ENCODE measurements at regions not wholly inside any gene's neighbourhood (a gene's known extent, or its start where the extent isn't known, plus 50 kb on each side); places are given as distances from the start of the nearest gene placed in this dataset.

GRCh38 chr9:4370501-4370900 is 70.6 kb upstream of the GLIS3 start:
- H3K27ac ChIP-seq: no peak overlapping the region
- H3K4me3 ChIP-seq: no peak overlapping the region
- TF ChIP-seq, protein P1, sequence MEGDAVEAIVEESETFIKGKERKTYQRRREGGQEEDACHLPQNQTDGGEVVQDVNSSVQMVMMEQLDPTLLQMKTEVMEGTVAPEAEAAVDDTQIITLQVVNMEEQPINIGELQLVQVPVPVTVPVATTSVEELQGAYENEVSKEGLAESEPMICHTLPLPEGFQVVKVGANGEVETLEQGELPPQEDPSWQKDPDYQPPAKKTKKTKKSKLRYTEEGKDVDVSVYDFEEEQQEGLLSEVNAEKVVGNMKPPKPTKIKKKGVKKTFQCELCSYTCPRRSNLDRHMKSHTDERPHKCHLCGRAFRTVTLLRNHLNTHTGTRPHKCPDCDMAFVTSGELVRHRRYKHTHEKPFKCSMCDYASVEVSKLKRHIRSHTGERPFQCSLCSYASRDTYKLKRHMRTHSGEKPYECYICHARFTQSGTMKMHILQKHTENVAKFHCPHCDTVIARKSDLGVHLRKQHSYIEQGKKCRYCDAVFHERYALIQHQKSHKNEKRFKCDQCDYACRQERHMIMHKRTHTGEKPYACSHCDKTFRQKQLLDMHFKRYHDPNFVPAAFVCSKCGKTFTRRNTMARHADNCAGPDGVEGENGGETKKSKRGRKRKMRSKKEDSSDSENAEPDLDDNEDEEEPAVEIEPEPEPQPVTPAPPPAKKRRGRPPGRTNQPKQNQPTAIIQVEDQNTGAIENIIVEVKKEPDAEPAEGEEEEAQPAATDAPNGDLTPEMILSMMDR (IDR thresholded peaks at IDR 0.05): no peak
- no peak for DNase-seq (ENCODE audit: low spot score)

- no peak overlapping the region for H3K4me3 ChIP-seq
- TF ChIP-seq, protein P1 (IDR thresholded peaks at IDR 0.05): no peak
- H3K27ac ChIP-seq: no peak overlapping the region
- DNase-seq (ENCODE audit: low spot score): no peak
Measured at GRCh38 chr9:4366591-4367330, 66.9 kb upstream of the GLIS3 start.

DNA sequence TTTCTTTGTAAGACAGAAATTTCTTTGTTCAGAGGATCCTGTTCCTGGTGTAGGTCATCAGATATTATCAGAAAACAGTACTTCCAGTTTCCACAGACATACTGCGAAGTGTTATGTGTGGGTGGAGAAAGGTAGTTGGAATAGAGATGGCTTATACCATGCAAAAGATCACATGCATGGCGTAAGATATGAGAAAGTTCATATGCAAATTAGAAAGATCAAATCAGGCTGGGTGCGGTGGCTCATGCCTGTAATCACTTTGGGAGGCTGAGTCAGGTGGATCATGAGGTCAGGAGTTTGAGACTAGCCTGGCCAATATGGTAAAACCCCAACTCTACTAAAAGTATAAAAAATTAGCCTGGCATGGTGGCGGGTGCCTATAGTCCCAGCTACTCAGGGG is 65.2 kb upstream of the GLIS3 start:
- TF ChIP-seq, protein P1 (IDR thresholded peaks at IDR 0.05): no peak
- H3K4me3 ChIP-seq: no peak overlapping the region
- DNase-seq (ENCODE audit: low spot score): no peak
- H3K27ac ChIP-seq: no peak overlapping the region

GRCh38 chr9:4362281-4362680 is 62.4 kb upstream of the GLIS3 start:
- Histone ChIP-seq H3K4me3 (no peak overlapping the region), H3K27ac (no peak overlapping the region)
- DNase-seq (ENCODE audit: low spot score): no peak
- TF ChIP-seq, protein P1 (IDR thresholded peaks at IDR 0.05): no peak

- no peak for DNase-seq (ENCODE audit: low spot score)
- H3K4me3 ChIP-seq: no peak overlapping the region
- H3K27ac ChIP-seq: no peak overlapping the region
- TF ChIP-seq, protein P1 (IDR thresholded peaks at IDR 0.05): no peak
Measured at GRCh38 chr9:4359016-4359415, 59.1 kb upstream of the GLIS3 start.

DNA sequence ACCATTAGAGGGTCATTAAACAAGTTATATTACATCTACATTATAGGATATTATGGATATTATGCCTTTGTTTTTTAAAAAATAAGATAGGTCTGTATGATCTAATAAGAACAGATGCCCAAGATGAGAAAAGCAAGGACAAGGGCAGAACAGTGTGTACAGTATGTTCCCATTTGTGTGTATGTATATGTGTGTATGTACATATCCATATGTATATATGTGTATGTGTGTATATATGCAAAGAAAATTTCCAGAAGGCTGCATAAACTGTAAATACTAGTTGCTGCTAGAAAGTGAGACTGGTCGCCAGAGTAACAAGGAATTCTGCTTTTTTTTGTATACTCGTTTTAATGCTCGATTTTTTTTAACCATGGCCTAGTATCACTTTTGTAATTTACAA is 58.1 kb upstream of the GLIS3 start:
- TF ChIP-seq, protein P1 (IDR thresholded peaks at IDR 0.05): no peak
- H3K27ac ChIP-seq: no peak overlapping the region
- no peak for DNase-seq (ENCODE audit: low spot score)

DNA sequence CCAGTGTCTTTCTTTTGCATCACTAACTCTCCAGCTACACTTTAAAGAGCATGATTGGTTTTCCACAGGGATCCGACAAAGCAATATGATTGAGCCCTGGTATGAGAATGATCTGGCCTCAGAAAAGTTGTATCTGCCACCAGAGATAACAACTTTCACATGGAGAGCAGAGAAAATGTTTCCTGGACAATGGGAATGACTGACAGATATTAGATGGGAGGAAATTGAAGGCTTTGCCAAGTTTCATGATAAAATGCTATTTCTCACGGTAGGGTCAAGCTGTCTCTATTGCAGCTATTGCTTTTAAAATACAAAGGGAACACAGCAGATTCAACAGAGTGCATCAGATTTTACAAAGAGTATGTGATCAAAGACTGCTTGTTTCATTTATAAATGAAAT is 56.4 kb upstream of the GLIS3 start:
- Histone ChIP-seq H3K27ac (no peak overlapping the region), H3K4me3 (no peak overlapping the region)
- no peak for DNase-seq (ENCODE audit: low spot score)
- TF ChIP-seq, protein P1 (IDR thresholded peaks at IDR 0.05): no peak

More for the DNA sequence above, 58.1 kb upstream of the GLIS3 start:
- no peak overlapping the region for H3K4me3 ChIP-seq
